Aorta (tissue), 5 donors: ENCODE measurements at regions not wholly inside any gene's neighbourhood (a gene's known extent, or its start where the extent isn't known, plus 50 kb on each side); places are given as distances from the start of the nearest gene placed in this dataset.
"Not testable (repeated sequence)": the region's sequence is repeated elsewhere in the genome, so short reads cannot be mapped to it uniquely, and the experiment has no call there.

Experiments
- ATAC-seq: fragments of 200-7000 bp; cut with Tn5 transposase; one replicate; pipeline ENCODE4 v1.9.1; 2022; ENCODE audit warnings: moderate library complexity; ENCODE audit not compliant: low FRiP score
- DNase-seq, 2 donors: peaks; one replicate each; pipeline ENCODE4 v3.0.0-alpha.2; 2020
- H3K27ac ChIP-seq, 2 donors: one replicate each; pipeline ENCODE4 v1.5.1; 2013; ENCODE audit warnings: low read length in 2 of 2, mild to moderate bottlenecking in 2 of 2, moderate library complexity in 2 of 2, control low read depth in 1 of 2, inconsistent platforms in 1 of 2, low read depth in 1 of 2
- H3K27me3 ChIP-seq, 2 donors: one replicate each; pipeline ENCODE4 v1.6.1; 2013; ENCODE audit warnings: control low read depth in 1 of 2, low read length in 1 of 2, mild to moderate bottlenecking in 1 of 2, moderate library complexity in 1 of 2; ENCODE audit not compliant: insufficient read depth in 2 of 2, control insufficient read depth in 1 of 2
- H3K36me3 ChIP-seq, 2 donors: one replicate each; pipeline ENCODE4 v1.6.1; 2013; ENCODE audit warnings: control low read depth in 1 of 2, low read length in 1 of 2, mild to moderate bottlenecking in 1 of 2; ENCODE audit not compliant: insufficient read depth in 2 of 2, control insufficient read depth in 1 of 2
- H3K4me1 ChIP-seq, 2 donors: one replicate each; pipeline ENCODE4 v1.6.1; 2013; ENCODE audit warnings: low read length in 2 of 2, control low read depth in 1 of 2, mild to moderate bottlenecking in 1 of 2, moderate library complexity in 1 of 2; ENCODE audit not compliant: insufficient read depth in 2 of 2, control insufficient read depth in 1 of 2
- H3K4me3 ChIP-seq, 2 donors: one replicate each; pipeline ENCODE4 v1.5.1; 2013; ENCODE audit warnings: low read length in 2 of 2, control low read depth in 1 of 2, mild to moderate bottlenecking in 1 of 2
- H3K9me3 ChIP-seq: one replicate; pipeline ENCODE4 v1.6.1; 2013; ENCODE audit warnings: mild to moderate bottlenecking, low read length; ENCODE audit not compliant: control insufficient read depth
- WGBS, 2 donors: extraction: QIAGEN DNeasy Blood & Tissue Kit; methylation state at CpG; one replicate each; pipeline ENCODE4 v1.1.7; 2013; 5-methylcytosine and 5-hydroxymethylcytosine counted together
- intact Hi-C, 2 donors: fragments of 100-400 bp; cut with DNase I; formaldehyde crosslinking; loops; one replicate each; pipeline versions ENCODE4 v1.14.2 to v1.15.0; 2022
- donor health status: healthy with polysubstance abuse.
- donor health status: Bipolar disorder and iron deficiency.
- donor health status: DM: no; HTN: no; CAD: no.
- donor health status: DM: no; HTN: no; CAD: no.
- donor health status: DM: yes; HTN: yes; CAD: no.

GRCh38 chr17:16888413-16889087, 83.4 kb downstream of the TNFRSF13B start:
- no peak for DNase-seq
- WGBS, 2 donors = 84 to 85% methylated on average over 4 of the region's 4 CpGs
- Histone ChIP-seq H3K4me1 (no peaks in the 10 kb centered on the region), H3K9me3 (no peaks in the 10 kb centered on the region), H3K36me3 (no peaks in the 10 kb centered on the region), H3K27ac (no peak overlapping the region), H3K27me3 (no peaks in the 10 kb centered on the region), H3K4me3 (no peak overlapping the region)
- ATAC-seq = no peak
- intact Hi-C loops = no loop called here

- H3K4me3 ChIP-seq = no peak overlapping the region
- DNase-seq (no peak), ATAC-seq (no peak)
- H3K27me3 ChIP-seq = no peaks in the 10 kb centered on the region
- WGBS, 2 donors = 92 to 93% methylated on average over 4 of the region's 4 CpGs
- intact Hi-C loops = no loop called here
- no peaks in the 10 kb centered on the region for H3K36me3 ChIP-seq
- H3K9me3 ChIP-seq = no peaks in the 10 kb centered on the region
- no peaks in the 10 kb centered on the region for H3K4me1 ChIP-seq
- H3K27ac ChIP-seq = no peak overlapping the region
Observed at GRCh38 chr17:16887523-16888095, 84.3 kb downstream of the TNFRSF13B start.

GRCh38 chr17:16886655-16887322, 85.1 kb downstream of the TNFRSF13B start:
- ATAC-seq = no peak
- Histone ChIP-seq H3K4me1 (no peaks in the 10 kb centered on the region), H3K27ac (no peak overlapping the region), H3K27me3 (no peaks in the 10 kb centered on the region), H3K36me3 (no peaks in the 10 kb centered on the region), H3K9me3 (no peaks in the 10 kb centered on the region), H3K4me3 (no peak overlapping the region)
- WGBS, 2 donors = 60 to 61% methylated on average over 4 of the region's 4 CpGs
- intact Hi-C loops = no loop called here
- DNase-seq = no peak

GRCh38 chr17:16885204-16885603, 86.7 kb downstream of the TNFRSF13B start:
- intact Hi-C loops, ATAC-seq, H3K36me3 ChIP-seq, H3K27ac ChIP-seq, H3K9me3 ChIP-seq, H3K27me3 ChIP-seq, H3K4me1 ChIP-seq, H3K4me3 ChIP-seq, DNase-seq: not testable (repeated sequence)
- WGBS, 2 donors = 91 to 92% methylated on average over 4 to 5 of the region's 6 CpGs

- H3K27ac ChIP-seq, H3K36me3 ChIP-seq, DNase-seq, ATAC-seq, H3K27me3 ChIP-seq, H3K4me3 ChIP-seq, H3K4me1 ChIP-seq, H3K9me3 ChIP-seq, intact Hi-C loops: not testable (repeated sequence)
- 84 to 97% methylated on average over 7 of the region's 7 CpGs for WGBS, 2 donors
Observed at GRCh38 chr17:16882926-16883265, 89.0 kb downstream of the TNFRSF13B start.

- intact Hi-C loops = no loop called here
- no peak for ATAC-seq
- H3K36me3 ChIP-seq = no peaks in the 10 kb centered on the region
Observed at GRCh38 chr17:16882243-16882925, 89.5 kb downstream of the TNFRSF13B start.

GRCh38 chr17:16881239-16881924, 90.5 kb downstream of the TNFRSF13B start:
- 88 to 93% methylated on average over 9 of the region's 9 CpGs for WGBS, 2 donors
- Histone ChIP-seq H3K27me3 (no peaks in the 10 kb centered on the region), H3K4me3 (no peak overlapping the region), H3K4me1 (no peaks in the 10 kb centered on the region), H3K36me3 (no peaks in the 10 kb centered on the region), H3K27ac (no peak overlapping the region), H3K9me3 (no peaks in the 10 kb centered on the region)
- no peak for ATAC-seq
- intact Hi-C loops = no loop called here
- DNase-seq = no peak

More at GRCh38 chr17:16882243-16882925, 89.5 kb downstream of the TNFRSF13B start:
- Histone ChIP-seq H3K27ac (no peak overlapping the region), H3K9me3 (no peaks in the 10 kb centered on the region), H3K27me3 (no peaks in the 10 kb centered on the region), H3K4me1 (no peaks in the 10 kb centered on the region), H3K4me3 (no peak overlapping the region)
- DNase-seq = no peak
- 87 to 95% methylated on average over 11 of the region's 11 CpGs for WGBS, 2 donors

- Histone ChIP-seq H3K9me3 (no peaks in the 10 kb centered on the region), H3K4me1 (no peaks in the 10 kb centered on the region), H3K27ac (no peak overlapping the region), H3K27me3 (no peaks in the 10 kb centered on the region), H3K4me3 (no peak overlapping the region), H3K36me3 (no peaks in the 10 kb centered on the region)
- ATAC-seq = no peak
- WGBS, 2 donors = 92 to 95% methylated on average over 9 of the region's 9 CpGs
- intact Hi-C loops = no loop called here
- DNase-seq = no peak
Observed at GRCh38 chr17:16880843-16881230, 91.1 kb downstream of the TNFRSF13B start.
